ENCODE measurements at regions not wholly inside any gene's neighbourhood (a gene's known extent, or its start where the extent isn't known, plus 50 kb on each side); places are given as distances from the start of the nearest gene placed in this dataset.

GRCh38 chr5:52564587-52564986 is 223.1 kb upstream of the ITGA1 start:
- Mint-ChIP-seq H3K4me1 (ENCODE audit: low read depth, unreplicated experiment) (no peaks in the 10 kb centered on the region), H3K36me3 (ENCODE audit: unreplicated experiment) (no peaks in the 10 kb centered on the region), H3K9me3 (ENCODE audit: unreplicated experiment) (peaks cover 4% of the 10 kb centered on the region), H3K27me3 (ENCODE audit: unreplicated experiment) (no peaks in the 10 kb centered on the region), H3K4me3 (ENCODE audit: unreplicated experiment) (no peak overlapping the region), H3K27ac (ENCODE audit: unreplicated experiment) (no peak overlapping the region)
- DNase-seq = no peak
- TF ChIP-seq, protein P1, sequence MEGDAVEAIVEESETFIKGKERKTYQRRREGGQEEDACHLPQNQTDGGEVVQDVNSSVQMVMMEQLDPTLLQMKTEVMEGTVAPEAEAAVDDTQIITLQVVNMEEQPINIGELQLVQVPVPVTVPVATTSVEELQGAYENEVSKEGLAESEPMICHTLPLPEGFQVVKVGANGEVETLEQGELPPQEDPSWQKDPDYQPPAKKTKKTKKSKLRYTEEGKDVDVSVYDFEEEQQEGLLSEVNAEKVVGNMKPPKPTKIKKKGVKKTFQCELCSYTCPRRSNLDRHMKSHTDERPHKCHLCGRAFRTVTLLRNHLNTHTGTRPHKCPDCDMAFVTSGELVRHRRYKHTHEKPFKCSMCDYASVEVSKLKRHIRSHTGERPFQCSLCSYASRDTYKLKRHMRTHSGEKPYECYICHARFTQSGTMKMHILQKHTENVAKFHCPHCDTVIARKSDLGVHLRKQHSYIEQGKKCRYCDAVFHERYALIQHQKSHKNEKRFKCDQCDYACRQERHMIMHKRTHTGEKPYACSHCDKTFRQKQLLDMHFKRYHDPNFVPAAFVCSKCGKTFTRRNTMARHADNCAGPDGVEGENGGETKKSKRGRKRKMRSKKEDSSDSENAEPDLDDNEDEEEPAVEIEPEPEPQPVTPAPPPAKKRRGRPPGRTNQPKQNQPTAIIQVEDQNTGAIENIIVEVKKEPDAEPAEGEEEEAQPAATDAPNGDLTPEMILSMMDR (IDR thresholded peaks at IDR 0.05; ENCODE audit: partially characterized antibody, unreplicated experiment) = no peak

DNA sequence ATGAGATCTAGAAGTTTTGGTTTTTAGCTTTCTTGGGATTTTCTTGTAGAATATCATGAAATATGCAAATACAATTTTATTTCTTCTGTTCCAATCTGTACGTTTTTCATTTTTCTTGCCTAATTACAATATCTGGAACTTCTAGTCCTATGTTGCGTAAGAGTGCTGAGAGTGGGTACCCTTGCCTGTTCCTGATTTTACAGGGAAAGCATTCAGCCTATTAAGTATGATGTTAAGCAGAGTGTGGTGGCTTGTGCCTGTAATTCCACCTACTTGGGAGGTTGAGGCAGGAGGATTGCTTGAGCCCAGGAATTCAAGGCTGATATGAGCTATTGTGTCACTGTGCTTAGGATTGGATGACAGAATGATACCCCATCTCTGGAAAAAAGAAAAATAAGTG is 210.2 kb upstream of the ITGA1 start:
- H3K4me3 Mint-ChIP-seq (ENCODE audit: unreplicated experiment) = no peak overlapping the region
- no peaks in the 10 kb centered on the region for H3K9me3 Mint-ChIP-seq (ENCODE audit: unreplicated experiment)
- no peaks in the 10 kb centered on the region for H3K36me3 Mint-ChIP-seq (ENCODE audit: unreplicated experiment)
- no peak overlapping the region for H3K27ac Mint-ChIP-seq (ENCODE audit: unreplicated experiment)
- TF ChIP-seq, protein P1 (IDR thresholded peaks at IDR 0.05; ENCODE audit: partially characterized antibody, unreplicated experiment) = no peak
- no peak for DNase-seq
- no peaks in the 10 kb centered on the region for H3K27me3 Mint-ChIP-seq (ENCODE audit: unreplicated experiment)
- no peaks in the 10 kb centered on the region for H3K4me1 Mint-ChIP-seq (ENCODE audit: low read depth, unreplicated experiment)

GRCh38 chr5:52579391-52579790 is 208.3 kb upstream of the ITGA1 start:
- H3K4me3 Mint-ChIP-seq (ENCODE audit: unreplicated experiment) = no peak overlapping the region
- no peak for DNase-seq
- TF ChIP-seq, protein P1 (IDR thresholded peaks at IDR 0.05; ENCODE audit: partially characterized antibody, unreplicated experiment) = no peak
- H3K27me3 Mint-ChIP-seq (ENCODE audit: unreplicated experiment) = no peaks in the 10 kb centered on the region
- H3K27ac Mint-ChIP-seq (ENCODE audit: unreplicated experiment) = no peak overlapping the region
- H3K4me1 Mint-ChIP-seq (ENCODE audit: low read depth, unreplicated experiment) = no peaks in the 10 kb centered on the region
- no peaks in the 10 kb centered on the region for H3K36me3 Mint-ChIP-seq (ENCODE audit: unreplicated experiment)
- H3K9me3 Mint-ChIP-seq (ENCODE audit: unreplicated experiment) = no peaks in the 10 kb centered on the region

DNA sequence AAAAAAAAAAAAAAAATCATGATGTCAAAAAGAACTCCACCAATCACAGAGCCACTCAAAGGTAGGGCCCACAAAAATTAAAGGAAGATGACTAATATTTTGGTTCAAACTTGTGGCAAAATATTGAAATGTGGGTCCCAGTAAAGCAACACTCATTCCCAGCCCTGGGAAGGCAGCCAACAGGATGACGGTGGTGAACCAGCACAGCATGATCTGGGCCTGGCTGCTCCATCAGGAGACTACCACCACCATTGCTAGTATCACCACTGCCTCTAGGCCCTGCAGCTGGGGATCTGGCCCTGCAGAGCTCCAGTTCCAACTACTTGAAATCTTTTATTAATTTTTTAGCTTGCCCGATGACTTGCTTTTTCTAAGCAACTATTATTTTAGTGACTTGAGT is 206.8 kb upstream of the ITGA1 start:
- H3K36me3 Mint-ChIP-seq (ENCODE audit: unreplicated experiment) = no peaks in the 10 kb centered on the region
- H3K4me3 Mint-ChIP-seq (ENCODE audit: unreplicated experiment) = no peak overlapping the region
- no peaks in the 10 kb centered on the region for H3K27me3 Mint-ChIP-seq (ENCODE audit: unreplicated experiment)
- H3K9me3 Mint-ChIP-seq (ENCODE audit: unreplicated experiment) = no peaks in the 10 kb centered on the region
- TF ChIP-seq, protein P1 (IDR thresholded peaks at IDR 0.05; ENCODE audit: partially characterized antibody, unreplicated experiment) = no peak
- H3K27ac Mint-ChIP-seq (ENCODE audit: unreplicated experiment) = no peak overlapping the region
- no peak for DNase-seq
- H3K4me1 Mint-ChIP-seq (ENCODE audit: low read depth, unreplicated experiment) = no peaks in the 10 kb centered on the region

DNA sequence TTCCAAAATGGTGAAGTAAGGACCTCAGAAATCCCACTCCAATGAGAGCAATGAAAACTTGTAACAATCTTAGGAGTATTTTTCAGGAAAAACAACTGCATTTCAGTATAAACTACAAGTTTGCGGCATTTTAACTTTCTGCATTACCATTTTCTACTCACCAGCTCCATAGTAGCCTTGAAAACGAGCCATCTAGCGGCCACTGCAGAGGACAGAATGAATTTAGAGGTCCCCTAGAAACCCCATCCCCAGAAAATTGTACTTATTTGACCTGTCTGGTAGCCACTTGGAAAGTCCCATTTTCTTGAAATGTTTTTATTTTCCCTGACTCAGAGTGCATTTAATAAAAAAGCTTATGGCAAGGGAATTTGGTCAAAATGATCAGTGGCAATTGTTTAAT is 205.4 kb upstream of the ITGA1 start:
- TF ChIP-seq, protein P1 (IDR thresholded peaks at IDR 0.05; ENCODE audit: partially characterized antibody, unreplicated experiment) = no peak
- no peak for DNase-seq
- Mint-ChIP-seq H3K36me3 (ENCODE audit: unreplicated experiment) (no peaks in the 10 kb centered on the region), H3K4me1 (ENCODE audit: low read depth, unreplicated experiment) (no peaks in the 10 kb centered on the region), H3K9me3 (ENCODE audit: unreplicated experiment) (no peaks in the 10 kb centered on the region), H3K4me3 (ENCODE audit: unreplicated experiment) (no peak overlapping the region), H3K27ac (ENCODE audit: unreplicated experiment) (no peak overlapping the region), H3K27me3 (ENCODE audit: unreplicated experiment) (no peaks in the 10 kb centered on the region)
